ENCODE measurements at regions not wholly inside any gene's neighbourhood (a gene's known extent, or its start where the extent isn't known, plus 50 kb on each side); places are given as distances from the start of the nearest gene placed in this dataset.

- Mint-ChIP-seq H3K9me3 (no peaks in the 10 kb centered on the region), H3K4me1 (no peaks in the 10 kb centered on the region), H3K4me3 (no peak overlapping the region), H3K36me3 (no peaks in the 10 kb centered on the region), H3K27me3 (no peaks in the 10 kb centered on the region), H3K27ac (no peak overlapping the region)
- CTCF ChIA-PET = no interaction called here
- DNase-seq = no peak
These were observed 132.3 kb upstream of the NEO1 start for GRCh38 chr15:72919936-72920465.

GRCh38 chr15:72916897-72917296 is 133.3 kb upstream of the ADPGK start:
- Mint-ChIP-seq H3K9me3 (no peaks in the 10 kb centered on the region), H3K27ac (no peak overlapping the region), H3K4me3 (no peak overlapping the region), H3K4me1 (no peaks in the 10 kb centered on the region), H3K27me3 (peaks cover 5% of the 10 kb centered on the region), H3K36me3 (no peaks in the 10 kb centered on the region)
- DNase-seq = no peak
- CTCF ChIA-PET = no interaction called here

- H3K4me1 Mint-ChIP-seq = no peaks in the 10 kb centered on the region
- H3K27ac Mint-ChIP-seq = no peak overlapping the region
- DNase-seq = no peak
- peaks cover 5% of the 10 kb centered on the region for H3K27me3 Mint-ChIP-seq
- H3K4me3 Mint-ChIP-seq = no peak overlapping the region
- CTCF ChIA-PET = no interaction called here
- no peaks in the 10 kb centered on the region for H3K9me3 Mint-ChIP-seq
- H3K36me3 Mint-ChIP-seq = no peaks in the 10 kb centered on the region
These were observed 132.8 kb upstream of the ADPGK start for GRCh38 chr15:72916378-72916777.

GRCh38 chr15:72915843-72916242 is 132.3 kb upstream of the ADPGK start:
- DNase-seq = no peak
- H3K4me3 Mint-ChIP-seq = no peak overlapping the region
- H3K4me1 Mint-ChIP-seq = no peaks in the 10 kb centered on the region
- no peaks in the 10 kb centered on the region for H3K9me3 Mint-ChIP-seq
- no peak overlapping the region for H3K27ac Mint-ChIP-seq
- CTCF ChIA-PET = no interaction called here
- no peaks in the 10 kb centered on the region for H3K36me3 Mint-ChIP-seq
- peaks cover 5% of the 10 kb centered on the region for H3K27me3 Mint-ChIP-seq

GRCh38 chr15:72912996-72913395 is 129.4 kb upstream of the ADPGK start:
- H3K27ac Mint-ChIP-seq = no peak overlapping the region
- no peaks in the 10 kb centered on the region for H3K4me1 Mint-ChIP-seq
- DNase-seq = no peak
- H3K36me3 Mint-ChIP-seq = no peaks in the 10 kb centered on the region
- CTCF ChIA-PET = no interaction called here
- H3K9me3 Mint-ChIP-seq = no peaks in the 10 kb centered on the region
- no peak overlapping the region for H3K4me3 Mint-ChIP-seq
- H3K27me3 Mint-ChIP-seq = peaks cover 5% of the 10 kb centered on the region

- peaks cover 8% of the 10 kb centered on the region for H3K27me3 Mint-ChIP-seq
- no peak overlapping the region for H3K27ac Mint-ChIP-seq
- CTCF ChIA-PET = no interaction called here
- H3K9me3 Mint-ChIP-seq = no peaks in the 10 kb centered on the region
- DNase-seq = no peak
- H3K4me1 Mint-ChIP-seq = no peaks in the 10 kb centered on the region
- no peak overlapping the region for H3K4me3 Mint-ChIP-seq
- no peaks in the 10 kb centered on the region for H3K36me3 Mint-ChIP-seq
These were observed 128.6 kb upstream of the ADPGK start for GRCh38 chr15:72912121-72912520.

DNA sequence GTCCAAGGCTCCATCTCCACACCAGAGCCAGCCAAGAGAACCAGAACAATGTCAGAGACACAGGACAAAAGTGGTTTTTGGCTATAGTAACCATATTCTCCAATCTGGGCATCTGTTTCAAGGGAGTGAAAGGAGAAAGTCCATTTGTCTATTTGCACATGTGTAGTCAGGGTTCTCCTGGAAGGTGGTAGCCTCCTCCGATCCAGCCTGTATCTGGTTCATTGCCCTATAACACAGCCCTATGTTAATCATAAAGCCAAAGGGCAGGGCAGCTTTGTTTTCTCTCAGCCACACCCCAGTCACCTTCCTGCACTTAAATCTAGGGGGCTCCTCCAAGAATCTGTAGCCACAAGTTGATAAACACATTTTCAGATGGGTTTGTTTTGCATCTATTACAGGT is 128.1 kb upstream of the ADPGK start:
- Mint-ChIP-seq H3K9me3 (no peaks in the 10 kb centered on the region), H3K4me1 (no peaks in the 10 kb centered on the region), H3K27ac (no peak overlapping the region), H3K27me3 (peaks cover 8% of the 10 kb centered on the region), H3K36me3 (no peaks in the 10 kb centered on the region), H3K4me3 (no peak overlapping the region)
- CTCF ChIA-PET = no interaction called here
- DNase-seq = no peak

DNA sequence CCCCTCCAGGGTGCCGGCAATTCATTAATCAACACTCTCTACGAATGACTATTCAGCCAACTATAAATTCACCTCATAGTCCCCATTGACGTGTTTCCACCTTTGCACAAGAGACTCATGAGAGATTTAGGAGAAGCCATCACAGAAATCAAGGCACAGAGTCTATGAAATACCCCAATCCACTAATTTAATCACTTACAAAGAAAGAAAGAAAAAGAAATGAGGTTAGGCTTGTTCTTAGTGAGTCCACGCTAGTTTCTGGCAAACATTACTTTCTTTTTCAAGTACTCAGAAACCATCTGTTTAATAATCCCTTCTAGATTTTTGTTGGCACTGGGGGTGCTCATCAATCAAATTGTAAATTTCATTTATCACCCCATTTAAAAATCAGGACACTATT is 125.2 kb upstream of the ADPGK start:
- Mint-ChIP-seq H3K4me3 (no peak overlapping the region), H3K27ac (no peak overlapping the region), H3K4me1 (no peaks in the 10 kb centered on the region), H3K27me3 (peaks cover 8% of the 10 kb centered on the region), H3K9me3 (no peaks in the 10 kb centered on the region), H3K36me3 (no peaks in the 10 kb centered on the region)
- no peak for DNase-seq
- CTCF ChIA-PET = no interaction called here

DNA sequence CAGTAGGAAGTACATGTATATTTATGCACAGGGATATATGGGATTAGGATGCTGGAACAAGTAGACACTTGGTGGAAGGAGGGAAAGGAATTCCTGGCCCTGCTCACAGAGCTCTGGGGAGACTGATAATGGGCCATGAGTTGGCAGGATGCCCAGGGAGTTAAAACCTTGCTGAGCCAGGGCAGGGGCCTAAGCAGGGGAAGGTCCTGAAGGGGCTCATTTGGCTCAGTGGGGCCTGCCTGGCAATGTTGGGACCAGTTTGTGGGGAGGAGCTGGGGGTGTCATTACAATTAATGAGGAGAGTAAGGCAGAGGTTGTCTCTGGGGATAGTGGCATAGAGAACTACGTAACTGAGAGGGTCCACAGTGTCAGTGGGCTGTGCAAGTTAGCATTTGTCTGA is 124.2 kb upstream of the ADPGK start:
- Mint-ChIP-seq H3K36me3 (no peaks in the 10 kb centered on the region), H3K9me3 (no peaks in the 10 kb centered on the region), H3K4me1 (no peaks in the 10 kb centered on the region), H3K4me3 (no peak overlapping the region), H3K27me3 (peaks cover 15% of the 10 kb centered on the region), H3K27ac (no peak overlapping the region)
- DNase-seq = no peak
- CTCF ChIA-PET = no interaction called here

DNA sequence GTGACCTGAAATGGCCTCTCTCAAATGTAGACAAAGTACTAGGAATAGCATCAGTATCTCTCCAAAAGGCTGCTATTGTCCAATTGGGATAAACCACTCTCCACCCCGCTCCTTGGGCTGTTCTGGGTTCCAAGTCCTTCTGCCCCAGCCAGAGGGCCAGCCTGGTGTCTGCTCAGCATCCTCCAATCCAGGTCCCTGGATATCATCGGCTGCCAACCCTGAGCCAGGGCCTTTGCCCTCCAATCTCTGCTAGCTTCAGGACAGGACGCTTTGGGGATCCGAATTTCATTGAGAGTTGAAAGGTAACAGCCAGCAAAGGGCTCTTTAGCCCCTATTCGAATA is 119.3 kb upstream of the ADPGK start:
- H3K4me1 Mint-ChIP-seq = no peaks in the 10 kb centered on the region
- H3K4me3 Mint-ChIP-seq = no peak overlapping the region
- CTCF ChIA-PET = no interaction called here
- DNase-seq = no peak
- no peaks in the 10 kb centered on the region for H3K36me3 Mint-ChIP-seq
- no peak overlapping the region for H3K27ac Mint-ChIP-seq
- H3K9me3 Mint-ChIP-seq = no peaks in the 10 kb centered on the region
- H3K27me3 Mint-ChIP-seq = peaks cover 34% of the 10 kb centered on the region

- H3K36me3 Mint-ChIP-seq = no peaks in the 10 kb centered on the region
- DNase-seq = no peak
- H3K27me3 Mint-ChIP-seq = peaks cover 30% of the 10 kb centered on the region
- H3K4me1 Mint-ChIP-seq = no peaks in the 10 kb centered on the region
- no peaks in the 10 kb centered on the region for H3K9me3 Mint-ChIP-seq
- CTCF ChIA-PET = no interaction called here
- no peak overlapping the region for H3K4me3 Mint-ChIP-seq
- no peak overlapping the region for H3K27ac Mint-ChIP-seq
These were observed 118.8 kb upstream of the ADPGK start for GRCh38 chr15:72902245-72902918.

DNA sequence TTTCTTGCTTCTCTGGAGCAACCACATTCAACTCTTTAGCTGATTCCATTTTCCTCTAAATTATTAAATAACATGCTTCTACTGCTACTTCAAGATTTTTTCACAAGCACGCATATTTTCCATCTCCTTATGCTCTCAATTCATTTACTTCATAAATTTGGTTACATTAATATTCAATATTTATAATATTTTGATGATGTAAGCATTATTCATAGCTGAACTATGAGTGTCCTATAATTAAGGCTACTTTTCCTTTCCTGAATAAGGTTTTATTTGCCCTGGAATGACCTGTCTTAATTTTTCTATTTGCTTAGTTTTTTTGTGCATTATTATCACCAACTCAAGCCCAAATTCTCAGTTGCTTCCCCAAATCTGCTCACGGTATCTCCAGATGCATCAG is 109.4 kb upstream of the ADPGK start:
- Mint-ChIP-seq H3K4me3 (no peak overlapping the region), H3K9me3 (no peaks in the 10 kb centered on the region), H3K36me3 (no peaks in the 10 kb centered on the region), H3K27me3 (peaks cover 17% of the 10 kb centered on the region), H3K4me1 (no peaks in the 10 kb centered on the region), H3K27ac (no peak overlapping the region)
- DNase-seq = no peak
- CTCF ChIA-PET = no interaction called here

GRCh38 chr15:72890043-72890442 is 106.5 kb upstream of the ADPGK start:
- no peaks in the 10 kb centered on the region for H3K36me3 Mint-ChIP-seq
- H3K27me3 Mint-ChIP-seq = peaks cover 17% of the 10 kb centered on the region
- H3K27ac Mint-ChIP-seq = no peak overlapping the region
- CTCF ChIA-PET = no interaction called here
- no peak overlapping the region for H3K4me3 Mint-ChIP-seq
- DNase-seq = no peak
- H3K9me3 Mint-ChIP-seq = no peaks in the 10 kb centered on the region
- no peaks in the 10 kb centered on the region for H3K4me1 Mint-ChIP-seq

- peaks cover 17% of the 10 kb centered on the region for H3K27me3 Mint-ChIP-seq
- CTCF ChIA-PET = no interaction called here
- H3K4me1 Mint-ChIP-seq = no peaks in the 10 kb centered on the region
- no peaks in the 10 kb centered on the region for H3K9me3 Mint-ChIP-seq
- no peaks in the 10 kb centered on the region for H3K36me3 Mint-ChIP-seq
- no peak for DNase-seq
- H3K27ac Mint-ChIP-seq = no peak overlapping the region
- H3K4me3 Mint-ChIP-seq = no peak overlapping the region
These were observed 106.0 kb upstream of the ADPGK start for GRCh38 chr15:72889545-72889944.

GRCh38 chr15:72888811-72889210 is 105.3 kb upstream of the ADPGK start:
- Mint-ChIP-seq H3K4me1 (no peaks in the 10 kb centered on the region), H3K9me3 (no peaks in the 10 kb centered on the region), H3K4me3 (no peak overlapping the region), H3K27ac (no peak overlapping the region), H3K27me3 (peaks cover 17% of the 10 kb centered on the region), H3K36me3 (no peaks in the 10 kb centered on the region)
- no peak for DNase-seq
- CTCF ChIA-PET = no interaction called here

GRCh38 chr15:72888211-72888610 is 104.7 kb upstream of the ADPGK start:
- H3K4me3 Mint-ChIP-seq = no peak overlapping the region
- no peak for DNase-seq
- no peaks in the 10 kb centered on the region for H3K9me3 Mint-ChIP-seq
- H3K27ac Mint-ChIP-seq = no peak overlapping the region
- no peaks in the 10 kb centered on the region for H3K36me3 Mint-ChIP-seq
- peaks cover 13% of the 10 kb centered on the region for H3K27me3 Mint-ChIP-seq
- CTCF ChIA-PET = no interaction called here
- H3K4me1 Mint-ChIP-seq = no peaks in the 10 kb centered on the region

Measured in activated naive CD4-positive, alpha-beta T cell treated with anti-CD3 and anti-CD28 coated beads, Interleukin-2, amount 10 ng/mL, durations not matched to agents 7 days and 5 days (primary cell).